ENCODE measurements at regions not wholly inside any gene's neighbourhood (a gene's known extent, or its start where the extent isn't known, plus 50 kb on each side); places are given as distances from the start of the nearest gene placed in this dataset.

- H3K27ac Mint-ChIP-seq, result no peak overlapping the region
- no peaks in the 10 kb centered on the region for H3K36me3 Mint-ChIP-seq
- TF ChIP-seq CTCF (IDR thresholded peaks at IDR 0.05; ENCODE audit: unreplicated experiment), result no peak
- no peaks in the 10 kb centered on the region for H3K27me3 Mint-ChIP-seq (ENCODE audit: low read depth)
- no peak overlapping the region for H3K4me3 Mint-ChIP-seq
- H3K9me3 Mint-ChIP-seq, result peaks cover 8% of the 10 kb centered on the region
- DNase-seq (ENCODE audit: low spot score in 2 of 2, unreplicated experiment in 2 of 2), result no peak
- no peaks in the 10 kb centered on the region for H3K4me1 Mint-ChIP-seq
Observed at GRCh38 chr1:233491953-233492620, 121.8 kb upstream of the KCNK1 start.

GRCh38 chr1:233496993-233497392 lies 116.9 kb upstream of the KCNK1 start:
- TF ChIP-seq CTCF (IDR thresholded peaks at IDR 0.05; ENCODE audit: unreplicated experiment), result no peak
- DNase-seq (ENCODE audit: low spot score in 2 of 2, unreplicated experiment in 2 of 2), result no peak
- Mint-ChIP-seq H3K36me3 (no peaks in the 10 kb centered on the region), H3K27ac (no peak overlapping the region), H3K4me3 (no peak overlapping the region), H3K4me1 (no peaks in the 10 kb centered on the region), H3K9me3 (peaks cover 3% of the 10 kb centered on the region), H3K27me3 (ENCODE audit: low read depth) (peaks cover 12% of the 10 kb centered on the region)

- no peak for TF ChIP-seq CTCF (IDR thresholded peaks at IDR 0.05; ENCODE audit: unreplicated experiment)
- H3K36me3 Mint-ChIP-seq, result no peaks in the 10 kb centered on the region
- H3K9me3 Mint-ChIP-seq, result peaks cover 3% of the 10 kb centered on the region
- H3K4me1 Mint-ChIP-seq, result no peaks in the 10 kb centered on the region
- H3K27me3 Mint-ChIP-seq (ENCODE audit: low read depth), result peaks cover 12% of the 10 kb centered on the region
- H3K4me3 Mint-ChIP-seq, result no peak overlapping the region
- no peak overlapping the region for H3K27ac Mint-ChIP-seq
- no peak for DNase-seq (ENCODE audit: low spot score in 2 of 2, unreplicated experiment in 2 of 2)
Observed at GRCh38 chr1:233497679-233498078, 116.2 kb upstream of the KCNK1 start.

GRCh38 chr1:233500106-233500505 lies 113.8 kb upstream of the KCNK1 start:
- no peak for DNase-seq (ENCODE audit: low spot score in 2 of 2, unreplicated experiment in 2 of 2)
- Mint-ChIP-seq H3K36me3 (no peaks in the 10 kb centered on the region), H3K27ac (no peak overlapping the region), H3K4me3 (no peak overlapping the region), H3K9me3 (peaks cover 3% of the 10 kb centered on the region), H3K4me1 (no peaks in the 10 kb centered on the region), H3K27me3 (ENCODE audit: low read depth) (peaks cover 14% of the 10 kb centered on the region)
- no peak for TF ChIP-seq CTCF (IDR thresholded peaks at IDR 0.05; ENCODE audit: unreplicated experiment)

GRCh38 chr1:233503366-233503954 lies 110.4 kb upstream of the KCNK1 start:
- no peak overlapping the region for H3K4me3 Mint-ChIP-seq
- no peak for DNase-seq (ENCODE audit: low spot score in 2 of 2, unreplicated experiment in 2 of 2)
- peaks cover 17% of the 10 kb centered on the region for H3K27me3 Mint-ChIP-seq (ENCODE audit: low read depth)
- H3K9me3 Mint-ChIP-seq, result peaks cover 14% of the 10 kb centered on the region
- H3K27ac Mint-ChIP-seq, result no peak overlapping the region
- H3K36me3 Mint-ChIP-seq, result no peaks in the 10 kb centered on the region
- no peaks in the 10 kb centered on the region for H3K4me1 Mint-ChIP-seq
- no peak for TF ChIP-seq CTCF (IDR thresholded peaks at IDR 0.05; ENCODE audit: unreplicated experiment)

Data from mesothelial cell of epicardium (in vitro differentiated cells).